Astrocyte of the cerebellum (primary cell): ENCODE measurements at regions not wholly inside any gene's neighbourhood (a gene's known extent, or its start where the extent isn't known, plus 50 kb on each side); places are given as distances from the start of the nearest gene placed in this dataset.
"Not testable (repeated sequence)": the region's sequence is repeated elsewhere in the genome, so short reads cannot be mapped to it uniquely, and the experiment has no call there.

ENCODE experiments used
- DNase-seq: peaks from one replicate; pipeline ENCODE4 v3.0.0-alpha.2; 2011; ENCODE audit warnings: low read depth
- H3K4me3 ChIP-seq: 2 replicates; pipeline ENCODE4 v1.5.1; 2011; ENCODE audit warnings: mild to moderate bottlenecking, low read depth, low read length, moderate library complexity
- CTCF ChIP-seq: IDR thresholded peaks from 2 replicates; pipeline ENCODE4 v1.5.1; 2012; ENCODE audit warnings: low read length, low read depth, moderate library complexity, mild to moderate bottlenecking; ENCODE audit errors: missing control alignments
- in situ Hi-C: cut with HindIII; loops from 2 replicates; pipeline ENCODE4 v1.10.0; 2017; ENCODE audit warnings: low sequenced_read_pairs

GRCh38 chr2:131657895-131658768 lies 130.4 kb downstream of the CCDC74A start:
- TF ChIP-seq CTCF, result no peak
- no peak for DNase-seq
- H3K4me3 ChIP-seq, result no peak overlapping the region
- in situ Hi-C loops, result no loop called here

GRCh38 chr2:131658769-131659131 lies 131.1 kb downstream of the CCDC74A start:
- in situ Hi-C loops, result no loop called here
- H3K4me3 ChIP-seq, result no peak overlapping the region
- TF ChIP-seq CTCF, result no peak
- no peak for DNase-seq

GRCh38 chr2:131659168-131659572 lies 131.5 kb downstream of the CCDC74A start:
- DNase-seq, result no peak
- in situ Hi-C loops, result no loop called here
- TF ChIP-seq CTCF, result no peak
- no peak overlapping the region for H3K4me3 ChIP-seq

- DNase-seq, in situ Hi-C loops, H3K4me3 ChIP-seq: not testable (repeated sequence)
Observed at GRCh38 chr2:131661101-131661782, 133.6 kb downstream of the CCDC74A start.

- H3K4me3 ChIP-seq, DNase-seq, in situ Hi-C loops: not testable (repeated sequence)
Observed at GRCh38 chr2:131661884-131662535, 134.3 kb downstream of the CCDC74A start.

- H3K4me3 ChIP-seq, in situ Hi-C loops, DNase-seq: not testable (repeated sequence)
Observed at GRCh38 chr2:131663501-131663900, 135.8 kb downstream of the CCDC74A start.

GRCh38 chr2:131665716-131666115 lies 138.0 kb downstream of the CCDC74A start:
- H3K4me3 ChIP-seq, in situ Hi-C loops, DNase-seq: not testable (repeated sequence)

GRCh38 chr2:131668794-131669540 lies 141.3 kb downstream of the CCDC74A start:
- in situ Hi-C loops, H3K4me3 ChIP-seq, DNase-seq: not testable (repeated sequence)

GRCh38 chr2:131671841-131672470 lies 144.3 kb downstream of the CCDC74A start:
- H3K4me3 ChIP-seq, DNase-seq, in situ Hi-C loops: not testable (repeated sequence)
